GM18951 (cell line): ENCODE measurements at regions not wholly inside any gene's neighbourhood (a gene's known extent, or its start where the extent isn't known, plus 50 kb on each side); places are given as distances from the start of the nearest gene placed in this dataset.

ENCODE experiments used
- POLR2A ChIP-seq: IDR thresholded peaks from 4 replicates; pipeline ENCODE4 v1.6.1; 2011; ENCODE audit warnings: mild to moderate bottlenecking; ENCODE audit not compliant: insufficient read length, insufficient read depth; ENCODE audit errors: extremely low read depth
- in situ Hi-C: fragments of 300-500 bp; cut with MboI; formaldehyde crosslinking; loops from one replicate; pipeline ENCODE4 v1.12.0; 2022; ENCODE audit warnings: low sequenced_read_pairs, mixed read lengths, inconsistent platforms; ENCODE audit not compliant: unreplicated experiment

GRCh38 chr5:67409126-67409777, 212.7 kb upstream of the CD180 start:
- TF ChIP-seq POLR2A, result no peak
- in situ Hi-C loops, result no loop called here

DNA sequence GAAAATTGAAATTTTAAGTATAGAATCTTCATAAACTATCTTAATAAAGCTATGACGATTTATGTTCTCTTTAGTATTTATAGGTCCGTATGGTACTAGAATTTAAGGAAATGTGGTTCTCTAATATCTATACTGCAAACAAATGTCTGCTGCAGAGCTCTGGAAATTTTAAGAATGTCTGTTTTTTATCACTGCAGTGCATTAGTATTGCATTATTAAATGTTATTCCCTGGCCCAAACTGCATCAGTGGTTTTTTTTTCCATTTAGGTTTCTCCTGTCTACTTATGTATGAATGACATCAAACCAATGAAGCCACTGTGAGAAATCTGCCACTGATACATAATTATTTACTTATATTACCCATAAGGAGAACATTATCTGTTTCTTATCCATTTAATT, 211.4 kb upstream of the CD180 start:
- in situ Hi-C loops, result no loop called here
- TF ChIP-seq POLR2A, result no peak

GRCh38 chr5:67405755-67406154, 209.2 kb upstream of the CD180 start:
- TF ChIP-seq POLR2A, result no peak
- in situ Hi-C loops, result no loop called here

- in situ Hi-C loops, result no loop called here
These were observed 208.4 kb upstream of the CD180 start for GRCh38 chr5:67405101-67405364.

GRCh38 chr5:67404256-67405100, 207.9 kb upstream of the CD180 start:
- TF ChIP-seq POLR2A, result no peak

More at GRCh38 chr5:67405101-67405364, 208.4 kb upstream of the CD180 start:
- TF ChIP-seq POLR2A, result no peak

DNA sequence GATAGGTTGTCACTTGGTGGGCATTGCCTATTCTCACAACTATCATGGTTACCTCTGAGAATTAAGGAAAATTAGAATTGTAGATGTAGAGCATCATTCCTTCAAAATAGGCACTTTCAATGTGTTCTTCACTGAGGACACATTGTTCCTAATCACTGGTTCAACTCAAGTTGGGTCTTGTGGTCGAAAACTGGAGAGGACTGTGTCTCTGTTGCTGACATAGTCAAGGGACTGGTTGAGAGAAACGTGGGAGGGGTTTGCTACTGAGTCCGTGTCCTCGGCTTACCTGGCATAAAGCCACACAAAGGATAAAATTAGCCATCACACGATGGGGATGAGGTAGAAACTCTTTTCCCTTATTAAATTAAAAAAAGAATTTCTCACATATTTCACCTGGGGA, 205.9 kb upstream of the CD180 start:
- TF ChIP-seq POLR2A, result no peak
- in situ Hi-C loops, result no loop called here

More at GRCh38 chr5:67404256-67405100, 207.9 kb upstream of the CD180 start:
- in situ Hi-C loops, result no loop called here

GRCh38 chr5:67401172-67401571, 204.6 kb upstream of the CD180 start:
- in situ Hi-C loops, result no loop called here

GRCh38 chr5:67400752-67401151, 204.2 kb upstream of the CD180 start:
- TF ChIP-seq POLR2A, result no peak
- in situ Hi-C loops, result no loop called here

More at GRCh38 chr5:67401172-67401571, 204.6 kb upstream of the CD180 start:
- no peak for TF ChIP-seq POLR2A

- in situ Hi-C loops, result no loop called here
- TF ChIP-seq POLR2A, result no peak
These were observed 199.3 kb upstream of the CD180 start for GRCh38 chr5:67395790-67396418.

GRCh38 chr5:67393211-67393610, 196.6 kb upstream of the CD180 start:
- in situ Hi-C loops, result no loop called here
- no peak for TF ChIP-seq POLR2A

DNA sequence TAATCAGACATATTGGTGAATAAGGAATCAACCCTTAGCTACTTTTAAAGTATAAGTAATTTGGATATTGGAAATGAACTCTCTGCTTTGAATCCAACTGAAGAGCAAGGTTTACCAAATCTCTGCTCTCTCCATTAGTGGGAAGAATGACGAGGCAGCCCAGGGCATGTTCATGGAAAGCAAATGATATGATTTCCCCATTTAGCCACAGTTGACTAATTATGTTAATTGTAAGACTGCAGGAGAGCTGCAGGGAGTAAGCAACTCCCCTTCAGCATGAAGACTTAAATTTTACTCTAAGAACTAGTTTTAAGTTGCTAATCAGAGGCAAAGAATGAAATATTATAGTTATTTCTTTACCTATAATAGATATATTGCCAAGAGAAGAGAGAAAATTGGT, 194.3 kb upstream of the CD180 start:
- TF ChIP-seq POLR2A, result no peak
- in situ Hi-C loops, result no loop called here

- TF ChIP-seq POLR2A, result no peak
- in situ Hi-C loops, result no loop called here
These were observed 186.9 kb upstream of the CD180 start for GRCh38 chr5:67383451-67383850.

DNA sequence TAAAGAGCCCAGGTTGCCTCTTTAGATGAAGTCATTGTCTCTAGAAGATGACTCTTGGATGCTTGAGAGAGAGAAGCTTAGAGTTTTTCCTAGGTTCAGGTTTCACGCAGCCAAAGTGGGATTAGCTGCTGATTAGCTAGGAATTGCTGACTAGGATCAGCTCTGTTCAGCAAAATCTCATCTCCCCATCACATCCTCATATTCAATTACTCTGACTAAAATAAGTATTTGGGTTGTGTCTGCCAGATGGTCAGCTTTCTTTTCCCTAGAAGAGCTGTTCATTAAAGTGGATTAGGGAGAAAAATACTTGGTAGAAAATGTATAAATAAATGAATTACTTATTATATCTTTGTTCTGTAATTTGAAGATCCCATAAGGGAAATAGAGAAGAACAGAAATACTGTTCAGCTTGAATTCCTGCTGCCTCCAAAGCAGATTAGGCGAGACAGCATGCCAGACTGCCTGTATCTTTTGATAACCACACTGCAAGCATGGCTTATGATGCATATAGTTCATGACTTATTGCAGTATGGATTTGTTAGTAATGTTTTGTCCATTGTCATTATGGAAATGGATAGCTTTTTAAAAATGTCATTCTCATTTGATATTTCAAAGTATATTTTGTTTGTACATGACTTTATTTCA, 184.8 kb upstream of the CD180 start:
- in situ Hi-C loops, result no loop called here
- TF ChIP-seq POLR2A, result no peak
